ENCODE measurements at regions not wholly inside any gene's neighbourhood (a gene's known extent, or its start where the extent isn't known, plus 50 kb on each side); places are given as distances from the start of the nearest gene placed in this dataset.

DNA sequence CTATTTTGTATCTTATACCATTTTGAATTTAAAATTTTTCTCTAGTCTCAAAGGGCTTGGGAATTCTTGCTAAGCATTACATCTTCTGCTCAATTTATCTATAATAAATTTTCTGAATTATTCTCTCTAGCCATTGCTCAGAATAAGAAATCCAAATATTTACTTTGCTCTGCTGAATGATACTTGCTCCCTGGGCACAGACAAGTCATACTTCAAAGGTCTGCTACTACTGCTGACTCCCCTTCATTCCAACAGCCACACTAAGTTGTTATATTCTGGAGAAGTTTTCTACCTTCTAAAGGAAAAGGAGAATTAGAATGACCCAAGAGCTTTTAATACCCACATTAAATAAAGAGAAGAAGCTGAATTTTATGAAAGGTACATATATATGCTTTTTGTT, 460.3 kb upstream of the ZNF717 start:
- TF ChIP-seq EP300 (IDR thresholded peaks at IDR 0.05) (no peak), POLR2AphosphoS5 (IDR thresholded peaks at IDR 0.05) (no peak), POLR2A (IDR thresholded peaks at IDR 0.05) (no peak)
- TF ChIP-seq, protein P1, sequence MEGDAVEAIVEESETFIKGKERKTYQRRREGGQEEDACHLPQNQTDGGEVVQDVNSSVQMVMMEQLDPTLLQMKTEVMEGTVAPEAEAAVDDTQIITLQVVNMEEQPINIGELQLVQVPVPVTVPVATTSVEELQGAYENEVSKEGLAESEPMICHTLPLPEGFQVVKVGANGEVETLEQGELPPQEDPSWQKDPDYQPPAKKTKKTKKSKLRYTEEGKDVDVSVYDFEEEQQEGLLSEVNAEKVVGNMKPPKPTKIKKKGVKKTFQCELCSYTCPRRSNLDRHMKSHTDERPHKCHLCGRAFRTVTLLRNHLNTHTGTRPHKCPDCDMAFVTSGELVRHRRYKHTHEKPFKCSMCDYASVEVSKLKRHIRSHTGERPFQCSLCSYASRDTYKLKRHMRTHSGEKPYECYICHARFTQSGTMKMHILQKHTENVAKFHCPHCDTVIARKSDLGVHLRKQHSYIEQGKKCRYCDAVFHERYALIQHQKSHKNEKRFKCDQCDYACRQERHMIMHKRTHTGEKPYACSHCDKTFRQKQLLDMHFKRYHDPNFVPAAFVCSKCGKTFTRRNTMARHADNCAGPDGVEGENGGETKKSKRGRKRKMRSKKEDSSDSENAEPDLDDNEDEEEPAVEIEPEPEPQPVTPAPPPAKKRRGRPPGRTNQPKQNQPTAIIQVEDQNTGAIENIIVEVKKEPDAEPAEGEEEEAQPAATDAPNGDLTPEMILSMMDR (IDR thresholded peaks at IDR 0.05): no peak
